ENCODE measurements at regions not wholly inside any gene's neighbourhood (a gene's known extent, or its start where the extent isn't known, plus 50 kb on each side); places are given as distances from the start of the nearest gene placed in this dataset.
A peak's percentile ranks its signal among the peaks of the same experiment; 100 is the strongest.

- peak overlapping the region; percentile 60 for H3K4me3 ChIP-seq (ENCODE audit: low read length)
- H3K9me3 ChIP-seq (ENCODE audit: insufficient read depth, low read depth, low read length): no peaks in the 10 kb centered on the region
- no peak overlapping the region for H3K27ac ChIP-seq (ENCODE audit: low read length)
- peaks cover 89% of the 10 kb centered on the region for H3K27me3 ChIP-seq (ENCODE audit: insufficient read depth, low read length)
- no peaks in the 10 kb centered on the region for H3K36me3 ChIP-seq (ENCODE audit: insufficient read depth, low read depth, low read length)
- H3K4me1 ChIP-seq (ENCODE audit: insufficient read depth, low read length): peaks cover 25% of the 10 kb centered on the region; the same call in 1 of the 2 replicates
- no peak overlapping the region for H3K9ac ChIP-seq (ENCODE audit: low read depth, low read length)
Measured at GRCh38 chr5:50967009-50967562, 300.6 kb downstream of the PARP8 start.

GRCh38 chr5:50967563-50968355 is 301.3 kb downstream of the PARP8 start:
- Histone ChIP-seq H3K9ac (ENCODE audit: low read depth, low read length) (no peak overlapping the region), H3K27me3 (ENCODE audit: insufficient read depth, low read length) (peaks cover 89% of the 10 kb centered on the region), H3K9me3 (ENCODE audit: insufficient read depth, low read depth, low read length) (no peaks in the 10 kb centered on the region), H3K36me3 (ENCODE audit: insufficient read depth, low read depth, low read length) (no peaks in the 10 kb centered on the region), H3K4me1 (ENCODE audit: insufficient read depth, low read length) (peaks cover 25% of the 10 kb centered on the region; the same call in 1 of the 2 replicates), H3K27ac (ENCODE audit: low read length) (no peak overlapping the region), H3K4me3 (ENCODE audit: low read length) (peak overlapping the region; percentile 67)

- peaks cover 25% of the 10 kb centered on the region; the same call in 1 of the 2 replicates for H3K4me1 ChIP-seq (ENCODE audit: insufficient read depth, low read length)
- H3K4me3 ChIP-seq (ENCODE audit: low read length): peak overlapping the region; percentile 67
- H3K9ac ChIP-seq (ENCODE audit: low read depth, low read length): no peak overlapping the region
- peaks cover 86% of the 10 kb centered on the region for H3K27me3 ChIP-seq (ENCODE audit: insufficient read depth, low read length)
- H3K9me3 ChIP-seq (ENCODE audit: insufficient read depth, low read depth, low read length): no peaks in the 10 kb centered on the region
- no peaks in the 10 kb centered on the region for H3K36me3 ChIP-seq (ENCODE audit: insufficient read depth, low read depth, low read length)
- H3K27ac ChIP-seq (ENCODE audit: low read length): no peak overlapping the region
Measured at GRCh38 chr5:50968356-50969149, 302.1 kb downstream of the PARP8 start.

GRCh38 chr5:50969151-50970031 is 303.0 kb downstream of the PARP8 start:
- Histone ChIP-seq H3K27me3 (ENCODE audit: insufficient read depth, low read length) (peaks cover 78% of the 10 kb centered on the region), H3K9ac (ENCODE audit: low read depth, low read length) (no peak overlapping the region), H3K9me3 (ENCODE audit: insufficient read depth, low read depth, low read length) (no peaks in the 10 kb centered on the region), H3K27ac (ENCODE audit: low read length) (no peak overlapping the region), H3K4me1 (ENCODE audit: insufficient read depth, low read length) (peaks cover 21% of the 10 kb centered on the region; the same call in 1 of the 2 replicates), H3K36me3 (ENCODE audit: insufficient read depth, low read depth, low read length) (no peaks in the 10 kb centered on the region), H3K4me3 (ENCODE audit: low read length) (peak overlapping the region; percentile 67)

GRCh38 chr5:50975840-50976239 is 309.4 kb downstream of the PARP8 start:
- Histone ChIP-seq H3K36me3 (ENCODE audit: insufficient read depth, low read depth, low read length) (no peaks in the 10 kb centered on the region), H3K9me3 (ENCODE audit: insufficient read depth, low read depth, low read length) (no peaks in the 10 kb centered on the region; the same call in 1 of the 2 replicates), H3K4me1 (ENCODE audit: insufficient read depth, low read length) (no peaks in the 10 kb centered on the region), H3K27ac (ENCODE audit: low read length) (no peak overlapping the region), H3K4me3 (ENCODE audit: low read length) (no peak overlapping the region), H3K27me3 (ENCODE audit: insufficient read depth, low read length) (peaks cover 14% of the 10 kb centered on the region), H3K9ac (ENCODE audit: low read depth, low read length) (no peak overlapping the region)

GRCh38 chr5:50978924-50979323 is 312.5 kb downstream of the PARP8 start:
- H3K4me1 ChIP-seq (ENCODE audit: insufficient read depth, low read length): no peaks in the 10 kb centered on the region
- no peaks in the 10 kb centered on the region; the same call in 1 of the 2 replicates for H3K27me3 ChIP-seq (ENCODE audit: insufficient read depth, low read length)
- H3K36me3 ChIP-seq (ENCODE audit: insufficient read depth, low read depth, low read length): no peaks in the 10 kb centered on the region
- no peak overlapping the region for H3K27ac ChIP-seq (ENCODE audit: low read length)
- H3K9ac ChIP-seq (ENCODE audit: low read depth, low read length): no peak overlapping the region
- H3K4me3 ChIP-seq (ENCODE audit: low read length): no peak overlapping the region
- H3K9me3 ChIP-seq (ENCODE audit: insufficient read depth, low read depth, low read length): peaks cover 20% of the 10 kb centered on the region

- H3K9me3 ChIP-seq (ENCODE audit: insufficient read depth, low read depth, low read length): peaks cover 20% of the 10 kb centered on the region
- H3K9ac ChIP-seq (ENCODE audit: low read depth, low read length): no peak overlapping the region
- no peak overlapping the region for H3K27ac ChIP-seq (ENCODE audit: low read length)
- H3K4me3 ChIP-seq (ENCODE audit: low read length): no peak overlapping the region
- no peaks in the 10 kb centered on the region for H3K4me1 ChIP-seq (ENCODE audit: insufficient read depth, low read length)
- H3K36me3 ChIP-seq (ENCODE audit: insufficient read depth, low read depth, low read length): no peaks in the 10 kb centered on the region
- no peaks in the 10 kb centered on the region for H3K27me3 ChIP-seq (ENCODE audit: insufficient read depth, low read length)
Measured at GRCh38 chr5:50984640-50985039, 318.2 kb downstream of the PARP8 start.

GRCh38 chr5:50990296-50990924 is 324.0 kb downstream of the PARP8 start:
- no peaks in the 10 kb centered on the region for H3K9me3 ChIP-seq (ENCODE audit: insufficient read depth, low read depth, low read length)
- no peak overlapping the region for H3K4me3 ChIP-seq (ENCODE audit: low read length)
- no peaks in the 10 kb centered on the region for H3K36me3 ChIP-seq (ENCODE audit: insufficient read depth, low read depth, low read length)
- no peaks in the 10 kb centered on the region for H3K27me3 ChIP-seq (ENCODE audit: insufficient read depth, low read length)
- H3K9ac ChIP-seq (ENCODE audit: low read depth, low read length): no peak overlapping the region
- H3K27ac ChIP-seq (ENCODE audit: low read length): no peak overlapping the region
- H3K4me1 ChIP-seq (ENCODE audit: insufficient read depth, low read length): no peaks in the 10 kb centered on the region

- Histone ChIP-seq H3K9ac (ENCODE audit: low read depth, low read length) (no peak overlapping the region), H3K9me3 (ENCODE audit: insufficient read depth, low read depth, low read length) (no peaks in the 10 kb centered on the region), H3K27me3 (ENCODE audit: insufficient read depth, low read length) (no peaks in the 10 kb centered on the region), H3K27ac (ENCODE audit: low read length) (no peak overlapping the region), H3K36me3 (ENCODE audit: insufficient read depth, low read depth, low read length) (no peaks in the 10 kb centered on the region), H3K4me1 (ENCODE audit: insufficient read depth, low read length) (no peaks in the 10 kb centered on the region), H3K4me3 (ENCODE audit: low read length) (no peak overlapping the region)
Measured at GRCh38 chr5:50995285-50995942, 329.0 kb downstream of the PARP8 start.

- H3K4me1 ChIP-seq (ENCODE audit: insufficient read depth, low read length): no peaks in the 10 kb centered on the region
- H3K9me3 ChIP-seq (ENCODE audit: insufficient read depth, low read depth, low read length): no peaks in the 10 kb centered on the region
- no peaks in the 10 kb centered on the region for H3K36me3 ChIP-seq (ENCODE audit: insufficient read depth, low read depth, low read length)
- no peaks in the 10 kb centered on the region for H3K27me3 ChIP-seq (ENCODE audit: insufficient read depth, low read length)
- H3K27ac ChIP-seq (ENCODE audit: low read length): no peak overlapping the region
- no peak overlapping the region for H3K9ac ChIP-seq (ENCODE audit: low read depth, low read length)
- H3K4me3 ChIP-seq (ENCODE audit: low read length): no peak overlapping the region
Measured at GRCh38 chr5:51001227-51001923, 334.9 kb downstream of the PARP8 start.

All from iPS-20b (cell line).